Glomerular visceral epithelial cell (primary cell): ENCODE measurements at regions not wholly inside any gene's neighbourhood (a gene's known extent, or its start where the extent isn't known, plus 50 kb on each side); places are given as distances from the start of the nearest gene placed in this dataset.

Experiments used
- DNase-seq: peaks from one replicate; pipeline ENCODE4 v3.0.0-alpha.2; 2016; ENCODE audit errors: extremely low spot score

DNA sequence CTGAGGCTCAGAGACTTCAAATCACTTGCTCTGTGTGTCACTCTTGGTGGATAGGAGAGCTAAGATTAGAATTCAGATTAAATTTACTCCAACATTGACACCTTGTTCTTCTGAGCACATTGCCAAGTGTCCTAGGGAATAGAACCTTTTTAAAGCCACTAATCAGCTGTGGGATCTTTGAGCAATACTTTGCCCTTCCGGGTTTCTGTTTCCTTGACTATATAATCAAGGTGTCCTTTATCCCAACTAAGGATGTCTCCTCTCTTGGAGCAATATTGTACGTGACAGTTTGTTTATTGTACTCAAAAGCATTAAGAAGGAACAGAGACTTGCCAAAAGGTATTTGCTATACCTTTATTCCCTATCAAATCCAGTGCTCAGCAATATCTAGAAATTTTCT lies 170.9 kb upstream of the CADPS start:
- no peak for DNase-seq

DNA sequence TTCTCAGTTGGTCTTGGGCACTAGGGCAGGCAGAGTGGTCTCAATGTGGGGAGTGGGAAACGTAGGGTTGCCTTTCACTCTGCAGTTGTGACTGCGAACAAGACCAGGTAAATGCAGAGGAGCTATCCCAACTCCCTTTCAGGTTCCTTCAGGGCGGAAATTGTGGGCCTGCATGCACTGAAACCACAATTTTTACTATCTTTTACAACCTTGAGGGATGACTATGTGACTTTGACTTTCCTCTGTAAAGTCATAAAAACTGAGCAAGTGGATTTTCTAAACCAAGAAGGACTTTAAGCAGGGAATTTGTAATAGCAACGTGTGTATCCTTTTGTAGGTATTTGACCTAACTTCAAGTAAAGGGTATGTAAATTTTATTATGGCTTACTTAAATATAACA lies 171.4 kb upstream of the CADPS start:
- DNase-seq = no peak

DNA sequence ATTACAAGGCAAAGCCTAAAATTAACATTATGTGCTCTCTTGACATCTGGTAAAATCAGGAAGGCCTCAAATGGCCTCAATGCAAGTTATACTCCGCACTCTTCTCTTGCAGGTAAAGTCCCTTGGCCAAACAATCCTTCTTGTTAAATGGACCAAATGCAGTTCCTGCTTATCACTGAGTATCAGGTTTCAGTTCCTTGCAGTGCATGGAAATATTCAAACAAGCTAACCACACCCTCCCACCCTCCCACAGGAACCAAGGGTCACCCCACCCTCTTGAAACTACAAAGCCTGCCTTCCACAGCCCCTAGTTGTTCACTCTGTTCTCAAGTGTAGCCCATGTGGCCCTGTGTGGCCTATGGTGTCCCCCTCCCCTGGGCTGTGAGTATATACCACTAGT lies 171.9 kb upstream of the CADPS start:
- no peak for DNase-seq

DNA sequence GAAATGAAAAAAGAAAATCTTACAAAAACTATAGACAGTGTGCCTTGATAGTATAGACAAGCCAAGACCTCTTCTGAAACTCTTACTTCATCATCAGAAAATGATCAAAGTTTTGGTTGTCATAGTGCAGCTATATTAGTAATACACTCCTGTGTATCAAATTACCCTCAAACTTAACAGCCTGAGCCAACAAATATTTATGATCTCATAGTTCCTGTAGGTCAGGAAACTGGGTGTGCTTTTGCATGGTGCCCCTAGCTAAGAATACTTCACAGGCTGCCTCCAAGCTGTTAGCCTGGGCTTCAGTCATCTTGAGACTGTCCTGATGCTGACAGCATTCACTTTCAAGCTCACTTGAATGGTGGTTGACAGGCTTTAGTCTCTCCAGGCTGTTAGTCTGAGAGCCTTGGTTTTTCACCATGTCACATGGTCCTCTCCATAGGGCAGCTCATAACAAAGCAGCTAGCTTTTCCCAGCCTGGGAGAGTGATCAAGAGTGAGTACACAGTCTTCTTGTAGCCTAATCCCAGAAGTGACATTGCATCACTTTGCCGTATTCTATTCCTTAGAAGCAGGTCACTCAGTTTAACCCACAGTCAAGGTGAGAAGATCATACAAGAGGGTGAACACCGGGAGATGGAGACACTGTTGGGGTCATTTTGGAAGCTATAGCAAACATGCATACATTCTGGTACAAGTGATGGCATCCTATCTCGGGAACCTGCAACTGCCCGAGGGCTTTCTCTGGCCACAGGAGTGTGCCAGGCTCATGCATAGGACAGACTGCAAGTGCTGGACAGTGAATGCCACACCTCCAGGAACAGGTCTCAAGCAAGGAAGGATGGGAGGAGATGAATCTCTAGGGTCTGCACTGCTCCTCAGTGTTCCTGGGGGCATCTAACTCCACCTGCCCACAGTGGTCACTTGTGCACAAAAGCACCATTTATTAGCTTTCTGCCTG lies 173.4 kb upstream of the CADPS start:
- no peak for DNase-seq

DNA sequence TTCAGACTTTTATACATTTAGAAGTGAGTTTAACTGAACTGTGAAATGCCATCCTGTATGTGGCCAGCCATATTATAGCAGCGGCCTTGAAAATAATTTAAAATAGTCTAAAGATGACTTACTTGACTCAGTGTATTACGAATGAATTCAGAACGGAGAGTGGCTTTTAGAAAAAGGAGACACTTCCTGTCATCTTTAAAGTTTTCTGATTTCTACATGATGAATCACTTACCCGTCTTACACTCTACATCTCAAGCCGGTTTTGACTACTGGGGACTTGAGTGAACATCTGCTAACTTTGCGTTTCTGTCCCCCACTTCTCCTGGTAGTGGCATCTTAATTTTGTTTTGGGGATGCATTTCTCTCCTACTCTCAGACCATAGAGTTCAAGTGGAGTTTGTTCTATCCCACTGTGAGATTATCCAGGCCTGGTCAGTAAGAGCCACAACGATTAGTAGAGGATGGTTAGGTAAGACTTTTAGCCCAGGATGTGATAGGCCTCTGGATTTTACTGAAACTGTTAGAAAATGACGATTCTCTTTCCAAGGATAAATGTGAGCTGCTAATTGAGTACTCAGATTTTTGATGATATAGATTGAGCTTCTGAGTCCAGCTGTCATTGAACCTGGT lies 175.4 kb upstream of the CADPS start:
- DNase-seq = no peak

DNA sequence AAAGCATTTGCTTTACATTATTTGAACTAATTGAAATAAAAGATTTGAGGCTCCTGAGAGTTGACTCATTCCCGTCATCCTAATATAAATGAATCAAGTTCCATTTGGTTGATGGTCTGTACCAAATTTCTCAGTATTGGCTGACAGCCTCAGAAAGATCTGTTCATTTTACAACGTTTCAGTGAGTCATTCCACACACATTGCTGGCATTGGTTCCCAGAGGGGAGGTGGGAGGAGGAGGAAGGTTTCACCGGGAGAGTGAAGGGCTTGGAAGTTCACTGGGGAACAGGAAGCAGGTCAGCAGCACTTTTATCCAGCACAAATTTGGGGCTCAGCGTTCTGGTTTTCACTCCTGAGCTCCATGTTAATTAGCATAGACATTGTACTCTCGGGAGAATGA lies 176.7 kb upstream of the CADPS start:
- DNase-seq = no peak

DNA sequence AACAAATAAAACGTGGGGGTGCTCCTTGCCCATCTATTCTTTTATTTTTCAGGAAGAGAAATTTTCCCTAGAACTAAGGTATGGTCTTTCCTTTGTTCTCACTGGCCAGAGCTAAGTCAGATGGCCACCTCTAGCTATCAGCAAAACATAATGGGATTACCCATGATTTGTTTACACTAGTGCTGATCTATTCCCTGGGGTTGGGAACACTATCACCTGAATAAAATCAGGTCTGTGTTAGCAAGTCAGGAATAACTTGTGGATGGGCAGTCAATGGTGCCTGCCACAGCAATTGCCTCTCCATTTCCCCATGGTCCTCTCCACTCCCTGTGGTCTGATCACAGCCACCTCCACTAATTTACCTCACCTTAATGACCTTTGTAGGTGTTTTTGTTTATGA lies 181.7 kb upstream of the CADPS start:
- no peak for DNase-seq

DNA sequence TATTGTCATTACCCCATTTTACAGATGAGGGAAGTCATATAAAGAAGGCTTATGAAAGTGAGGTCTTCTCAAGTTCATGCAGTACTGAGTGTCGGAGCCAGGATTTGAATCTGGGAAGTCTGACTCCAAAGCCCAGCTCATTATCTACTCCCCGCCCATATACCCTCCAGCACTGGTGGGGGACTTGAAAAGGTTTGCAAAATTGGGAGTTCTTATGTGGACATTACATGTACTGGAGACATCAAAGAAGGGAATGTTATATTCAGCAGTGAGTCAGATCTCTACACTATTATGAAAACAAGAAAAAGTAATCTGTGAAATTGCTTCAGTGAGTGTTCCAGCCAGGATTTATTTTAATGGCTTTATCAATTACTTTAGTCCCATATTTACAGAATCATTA lies 185.2 kb upstream of the CADPS start:
- DNase-seq = no peak

DNA sequence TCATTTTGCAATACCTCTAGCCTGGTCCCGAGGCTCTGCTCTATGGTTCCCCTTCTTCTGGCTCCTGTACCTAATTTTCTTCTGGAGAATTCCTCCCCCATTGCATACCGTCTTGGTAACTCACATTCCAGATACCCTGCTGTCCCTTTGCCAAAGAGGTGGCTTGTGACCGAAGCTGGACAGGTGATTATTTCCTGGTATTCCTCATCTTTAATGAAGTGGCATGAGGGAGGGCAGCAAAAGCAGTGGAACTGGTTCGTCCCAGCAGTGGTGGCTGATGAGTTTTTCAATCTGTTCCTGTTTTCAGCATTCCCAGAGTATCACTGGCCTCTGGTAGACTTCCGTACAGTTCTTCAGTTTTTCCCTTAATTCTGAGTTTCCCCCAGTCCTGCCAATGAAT lies 186.2 kb upstream of the CADPS start:
- no peak for DNase-seq

DNA sequence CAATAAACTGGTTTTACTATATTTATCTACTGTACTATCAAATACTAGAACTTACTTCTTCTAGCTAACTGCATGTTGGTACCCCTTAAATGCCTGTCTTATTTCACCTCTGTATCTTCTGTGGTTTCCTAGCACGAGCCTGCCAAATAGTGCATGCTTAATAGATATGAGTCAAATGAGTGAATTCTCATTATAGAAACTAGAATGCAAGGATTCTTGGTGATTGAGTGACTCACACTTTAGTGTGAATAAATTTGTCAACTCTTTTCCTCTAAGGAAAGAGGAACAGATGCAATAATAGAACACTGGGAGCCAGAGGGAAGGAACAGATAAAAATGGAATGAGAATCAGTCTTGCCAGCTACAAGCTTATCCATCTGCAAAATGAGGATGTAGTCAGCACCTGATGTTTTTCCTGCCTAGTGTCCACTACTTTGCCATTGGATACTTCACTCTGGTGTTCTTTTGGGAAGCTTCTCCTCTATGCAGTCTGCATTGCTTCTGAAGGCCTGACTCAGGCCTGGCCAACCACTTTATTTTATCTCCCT lies 189.1 kb upstream of the CADPS start:
- DNase-seq = no peak

DNA sequence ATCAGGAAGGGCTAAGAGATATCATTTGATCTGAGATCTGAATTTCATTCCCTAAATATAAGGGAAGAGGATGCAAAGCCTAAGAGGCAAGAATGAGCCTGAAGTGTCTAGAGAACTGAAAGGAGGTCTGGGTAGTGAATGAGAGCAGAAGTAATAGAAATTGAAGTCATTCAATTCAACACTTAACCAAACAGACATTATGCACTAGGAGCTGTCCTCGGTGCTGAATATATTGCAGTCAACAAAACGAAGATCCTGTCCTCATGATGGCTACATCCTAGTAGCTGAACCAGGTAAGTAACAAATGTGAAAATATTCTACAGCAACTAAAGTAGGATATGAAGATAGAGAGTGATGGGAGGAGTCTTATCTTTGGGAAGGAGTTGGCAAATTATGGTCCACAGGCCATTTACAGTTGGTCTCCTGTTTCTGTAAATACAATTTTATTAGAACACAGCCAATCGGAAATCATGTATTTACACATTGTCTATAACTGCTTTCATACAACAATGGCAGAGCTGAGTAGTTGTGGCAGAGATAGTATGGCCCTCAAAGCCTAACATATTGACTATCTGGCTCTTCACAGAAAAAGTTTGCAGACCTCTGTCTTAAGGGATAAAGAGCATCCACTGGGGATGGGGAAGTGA lies 192.9 kb upstream of the CADPS start:
- DNase-seq = peak; percentile 25

DNA sequence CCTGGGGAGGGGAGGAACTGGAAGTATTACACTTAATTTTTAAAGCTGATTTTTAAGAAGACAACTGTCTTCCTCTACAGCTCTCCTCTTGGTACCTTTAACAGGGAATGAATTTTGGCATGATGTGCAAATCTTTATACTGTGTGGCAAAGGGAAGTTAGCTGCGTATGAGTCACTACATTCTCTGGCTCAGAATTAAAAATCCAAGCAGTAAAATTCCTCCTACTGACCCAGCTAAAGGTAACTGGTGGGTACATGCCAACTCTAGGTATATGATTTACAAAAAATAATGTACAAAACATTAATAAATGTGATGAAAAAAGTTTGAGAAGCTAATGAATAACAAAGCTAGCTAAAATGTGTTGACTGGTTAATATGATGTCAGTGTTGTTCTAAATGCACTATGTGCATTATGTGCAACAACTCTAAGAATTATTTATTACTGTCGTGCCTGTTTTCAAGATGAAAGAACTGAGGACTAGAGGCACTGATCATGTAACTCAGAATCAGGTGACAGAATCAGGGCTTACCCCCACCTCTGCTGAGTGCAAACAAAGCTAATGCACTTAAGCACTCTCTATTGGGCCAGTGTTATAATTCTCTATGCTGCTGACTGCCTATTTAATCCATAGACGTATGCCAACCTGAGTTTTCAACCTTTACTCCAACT lies 194.7 kb upstream of the CADPS start:
- no peak for DNase-seq

DNA sequence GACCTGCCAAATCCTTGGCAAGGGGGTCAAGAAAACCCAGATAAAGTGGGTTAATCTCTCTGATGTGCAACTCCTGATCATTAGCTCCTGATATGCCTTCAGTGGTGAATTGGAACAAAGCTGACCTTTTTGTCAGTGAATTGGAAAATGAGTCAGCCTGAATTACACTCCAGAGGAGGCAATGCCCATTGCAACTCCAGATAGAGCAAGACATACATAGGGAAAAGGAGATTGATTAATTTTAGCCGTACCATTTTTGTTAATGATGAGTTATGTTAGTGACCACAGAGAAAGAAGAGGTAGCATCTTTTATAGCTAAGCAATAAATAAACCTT lies 195.2 kb upstream of the CADPS start:
- DNase-seq = no peak

DNA sequence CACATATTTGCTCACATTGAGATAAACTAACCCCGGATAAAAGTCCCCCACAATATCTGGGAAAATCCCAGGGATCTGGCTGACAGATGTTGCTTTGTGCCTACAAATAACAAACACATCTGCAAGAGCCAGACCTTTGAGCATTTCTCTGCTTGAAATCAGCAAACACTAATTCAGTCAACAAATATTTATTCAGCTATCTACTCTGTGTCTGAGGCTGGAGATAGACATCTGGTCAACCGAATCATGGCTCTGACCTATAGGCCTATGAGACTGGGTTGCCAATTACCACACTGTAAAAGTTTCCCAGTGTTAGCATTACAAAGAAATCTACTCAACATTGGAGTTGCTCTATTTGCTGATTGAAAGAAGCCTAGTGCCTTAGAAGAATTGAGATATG lies 201.1 kb upstream of the CADPS start:
- no peak for DNase-seq

DNA sequence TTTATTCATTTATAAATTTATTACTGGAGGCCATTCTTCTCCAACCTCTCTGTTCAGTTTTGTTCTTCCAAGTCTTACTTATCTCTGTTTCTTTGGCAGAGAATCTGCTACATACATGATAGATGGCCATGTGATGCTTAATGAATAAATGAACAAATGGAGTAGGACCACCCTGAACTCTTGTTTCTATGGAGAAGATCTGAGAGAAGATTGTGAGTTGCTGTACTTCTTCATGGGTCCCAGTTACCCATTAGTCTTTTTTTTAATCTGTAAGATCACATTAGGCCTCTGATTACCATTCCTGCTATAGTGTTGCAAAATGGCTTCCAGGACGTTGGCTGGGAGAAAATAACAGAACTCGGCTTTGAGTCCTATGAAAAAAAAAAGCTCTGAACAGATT lies 191.9 kb upstream of the SYNPR start:
- no peak for DNase-seq

DNA sequence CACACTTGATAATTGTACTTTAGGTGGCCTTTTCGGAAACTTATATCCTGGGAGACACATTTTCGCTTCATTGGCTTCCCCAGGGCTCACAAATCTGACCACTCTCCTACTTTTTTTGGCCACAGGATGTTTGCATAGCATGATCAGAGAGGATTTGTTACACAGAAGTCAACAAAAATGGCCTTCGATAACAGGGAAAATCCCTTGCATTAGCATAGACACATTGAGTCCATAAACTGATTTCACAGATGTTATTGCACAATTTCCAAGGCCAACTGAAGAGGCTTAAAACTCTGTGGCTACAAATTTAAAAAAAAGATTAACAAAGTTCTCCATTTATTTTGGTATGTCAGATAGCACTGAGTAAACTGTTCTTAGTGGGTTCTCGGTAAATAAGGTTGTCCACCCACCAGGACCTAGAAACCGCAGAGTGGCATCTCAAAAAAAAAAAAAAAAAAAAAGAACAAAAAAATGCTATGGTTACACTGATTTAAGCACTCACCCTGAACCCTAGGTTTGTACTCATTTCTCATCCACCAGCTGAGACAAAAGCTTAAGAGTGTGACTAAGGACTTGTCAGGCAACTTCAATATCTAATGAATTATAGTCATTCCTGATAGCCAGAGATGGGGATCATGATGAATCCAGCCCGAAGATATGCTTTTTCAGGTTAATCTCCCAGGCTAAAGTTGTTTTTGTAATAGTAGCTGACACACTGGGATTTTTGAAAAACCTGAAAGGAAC lies 188.9 kb upstream of the SYNPR start:
- DNase-seq = no peak

DNA sequence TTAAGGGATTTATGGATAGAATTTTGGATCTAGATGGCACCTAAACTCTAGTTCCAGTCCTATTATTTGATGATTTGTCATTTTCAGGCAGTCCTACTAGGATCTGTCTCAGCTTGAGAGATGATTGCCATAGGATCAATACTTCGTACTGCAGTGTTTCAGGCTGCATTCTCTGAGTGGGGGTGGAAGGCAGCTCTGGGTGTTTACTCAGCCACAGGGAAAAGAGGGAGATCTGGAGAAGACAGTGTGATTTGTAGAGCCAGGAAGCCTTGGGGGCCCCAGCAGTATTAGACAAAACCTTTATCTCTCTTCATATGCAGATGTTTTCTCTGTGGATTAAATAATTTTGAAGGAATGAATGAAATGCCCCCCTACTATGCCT lies 188.4 kb upstream of the SYNPR start:
- no peak for DNase-seq

DNA sequence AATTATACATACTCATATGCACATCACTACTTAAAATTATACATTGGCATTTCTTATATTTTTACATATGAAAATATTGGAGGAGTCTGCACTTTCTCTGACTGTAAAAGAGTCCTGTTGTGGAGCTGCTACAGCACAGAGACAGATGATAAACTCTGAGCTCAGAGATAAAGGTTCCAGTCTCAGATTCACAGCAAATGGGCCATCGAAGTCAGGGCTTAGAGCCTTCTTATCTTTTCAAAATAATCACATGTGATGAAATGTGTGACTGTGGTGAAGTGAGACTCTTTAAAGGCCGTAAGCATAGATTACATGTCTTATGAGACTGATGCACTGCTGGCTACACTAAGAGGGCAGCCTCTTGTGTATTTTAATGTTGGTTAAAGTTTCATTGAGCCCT lies 187.5 kb upstream of the SYNPR start:
- DNase-seq = no peak

DNA sequence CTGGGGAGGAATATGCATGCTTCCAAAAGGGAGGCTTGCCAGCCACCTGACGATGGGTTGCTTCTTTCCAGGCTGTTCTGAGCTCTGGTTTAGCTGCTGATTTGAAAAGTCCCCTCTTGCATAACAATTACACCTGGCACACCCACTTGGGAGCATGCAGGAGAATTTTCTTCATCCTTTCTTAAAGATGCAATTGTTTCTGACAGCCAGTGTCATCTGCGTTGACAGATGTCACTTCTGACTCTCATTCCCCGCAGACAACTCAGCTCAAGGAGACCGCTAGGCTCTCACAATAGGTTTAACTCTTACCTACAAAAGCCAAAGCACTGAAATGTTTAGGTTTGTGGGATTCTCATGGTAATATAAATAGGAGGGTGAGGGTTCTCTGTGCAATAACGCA lies 185.6 kb upstream of the SYNPR start:
- DNase-seq = no peak

DNA sequence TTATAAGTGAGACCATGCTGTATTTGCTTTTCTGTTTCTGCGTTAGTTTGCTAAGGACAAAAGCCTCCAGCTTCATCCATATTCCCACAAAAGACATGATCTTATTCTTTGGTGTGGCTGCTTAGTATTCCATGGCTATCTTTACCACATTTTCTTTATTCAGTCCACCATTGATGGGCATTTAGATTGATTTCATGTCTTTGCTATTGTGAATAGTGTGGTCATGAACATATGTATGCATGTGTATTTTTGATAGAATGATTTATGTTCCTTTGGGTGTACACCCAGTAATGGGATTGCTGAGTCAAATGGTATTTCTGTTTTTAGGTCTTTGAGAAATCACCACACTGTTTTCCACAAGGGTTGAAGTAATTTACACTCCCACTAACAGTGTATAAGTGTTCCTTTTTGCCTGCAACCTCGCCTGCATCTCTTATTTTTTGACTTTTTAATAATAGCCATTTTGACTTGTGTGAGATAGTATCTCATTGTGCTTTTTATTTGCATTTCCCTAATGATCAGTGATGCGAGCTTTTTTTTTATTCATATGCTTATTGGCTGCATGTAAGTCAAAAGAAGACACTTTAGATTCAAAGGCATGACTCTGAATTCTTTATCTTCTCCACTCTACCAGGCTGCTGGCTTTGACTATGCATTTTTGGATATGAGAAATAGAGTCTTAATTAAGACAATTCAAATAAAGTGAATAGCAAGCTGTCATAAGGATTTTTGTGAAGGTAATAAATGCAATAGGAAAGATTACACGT lies 183.3 kb upstream of the SYNPR start:
- no peak for DNase-seq
